HG03066 (cell line): ENCODE measurements at regions not wholly inside any gene's neighbourhood (a gene's known extent, or its start where the extent isn't known, plus 50 kb on each side); places are given as distances from the start of the nearest gene placed in this dataset.
"Not testable (repeated sequence)": the region's sequence is repeated elsewhere in the genome, so short reads cannot be mapped to it uniquely, and the experiment has no call there.

Experiments used
- ATAC-seq: cut with Tn5 transposase; IDR thresholded peaks from one replicate; pipeline ENCODE4 v1.9.1; 2021; ENCODE audit warnings: low read depth; ENCODE audit not compliant: unreplicated experiment

GRCh38 chr18:73079920-73080319, 212.1 kb upstream of the NETO1 start:
- no peak for ATAC-seq

- no peak for ATAC-seq
Measured at GRCh38 chr18:73060666-73061288, 193.0 kb upstream of the NETO1 start.

GRCh38 chr18:73059280-73059679, 191.5 kb upstream of the NETO1 start:
- ATAC-seq, result no peak

- no peak for ATAC-seq
Measured at GRCh38 chr18:73047688-73048087, 179.9 kb upstream of the NETO1 start.

GRCh38 chr18:73045037-73045436, 177.2 kb upstream of the NETO1 start:
- ATAC-seq, result no peak

GRCh38 chr18:73043611-73044010, 175.8 kb upstream of the NETO1 start:
- ATAC-seq, result no peak

- no peak for ATAC-seq
Measured at GRCh38 chr18:73043211-73043610, 175.4 kb upstream of the NETO1 start.

GRCh38 chr18:73040247-73040646, 172.5 kb upstream of the NETO1 start:
- ATAC-seq, result no peak

- no peak for ATAC-seq
Measured at GRCh38 chr18:73038336-73038735, 170.5 kb upstream of the NETO1 start.

GRCh38 chr18:73023975-73024374, 156.2 kb upstream of the NETO1 start:
- ATAC-seq, result no peak

GRCh38 chr18:73009691-73010090, 141.9 kb upstream of the NETO1 start:
- no peak for ATAC-seq

GRCh38 chr18:73007915-73008308, 140.1 kb upstream of the NETO1 start:
- no peak for ATAC-seq

GRCh38 chr18:73007195-73007914, 139.6 kb upstream of the NETO1 start:
- ATAC-seq, result no peak

GRCh38 chr18:73006331-73006730, 138.5 kb upstream of the NETO1 start:
- ATAC-seq, result no peak

GRCh38 chr18:73004260-73004659, 136.5 kb upstream of the NETO1 start:
- no peak for ATAC-seq

GRCh38 chr18:72999971-73000607, 132.3 kb upstream of the NETO1 start:
- ATAC-seq, result no peak

- no peak for ATAC-seq
Measured at GRCh38 chr18:72995558-72995957, 127.8 kb upstream of the NETO1 start.

GRCh38 chr18:72993250-72993649, 125.5 kb upstream of the NETO1 start:
- ATAC-seq, result no peak

GRCh38 chr18:72991379-72991778, 123.6 kb upstream of the NETO1 start:
- no peak for ATAC-seq

GRCh38 chr18:72987570-72987969, 119.8 kb upstream of the NETO1 start:
- not testable (repeated sequence) for ATAC-seq

GRCh38 chr18:72986103-72986502, 118.3 kb upstream of the NETO1 start:
- no peak for ATAC-seq

- ATAC-seq, result peak; percentile 74
Measured at GRCh38 chr18:72985686-72986085, 117.9 kb upstream of the NETO1 start.
